Right cardiac atrium (tissue), 5 donors: ENCODE measurements at regions not wholly inside any gene's neighbourhood (a gene's known extent, or its start where the extent isn't known, plus 50 kb on each side); places are given as distances from the start of the nearest gene placed in this dataset.

Source experiments
- ATAC-seq, 2 donors: fragments of 200-7000 bp; cut with Tn5 transposase; one replicate each; pipeline versions ENCODE4 v1.8.0 to v1.9.1; 2020; ENCODE audit warnings: moderate library complexity in 2 of 2, mild to moderate bottlenecking in 1 of 2
- DNase-seq, 3 donors: peaks; one replicate each; pipeline ENCODE4 v3.0.0-alpha.2; 2020
- H3K27ac ChIP-seq: one replicate; pipeline ENCODE4 v1.5.1; 2013; ENCODE audit warnings: mild to moderate bottlenecking, low read length, control low read depth, moderate library complexity
- H3K27me3 ChIP-seq: one replicate; pipeline ENCODE4 v1.6.1; 2013; ENCODE audit not compliant: control insufficient read depth, insufficient read depth
- H3K4me1 ChIP-seq: one replicate; pipeline ENCODE4 v1.6.1; 2013; ENCODE audit warnings: low read length; ENCODE audit not compliant: control insufficient read depth, insufficient read depth
- H3K4me3 ChIP-seq: one replicate; pipeline ENCODE4 v1.5.1; 2013; ENCODE audit warnings: low read length, control low read depth
- H3K9me3 ChIP-seq: one replicate; pipeline ENCODE4 v1.6.1; 2013; ENCODE audit warnings: low read length; ENCODE audit not compliant: control insufficient read depth
- WGBS: extraction: QIAGEN DNeasy Blood & Tissue Kit; methylation state at CpG from one replicate; pipeline ENCODE4 v1.1.7; 2013; 5-methylcytosine and 5-hydroxymethylcytosine counted together
- intact Hi-C, 4 donors: fragments of 100-400 bp; cut with DNase I; formaldehyde crosslinking; loops; one replicate each; pipeline versions ENCODE4 v1.11.0 to v1.14.0; 2022 to 2023
- donor health status: healthy with polysubstance abuse.
- donor health status: DM: no; HTN: yes; CAD: no.
- donor health status: DM: no; HTN: no; CAD: no.
- donor health status: DM: no; HTN: yes; CAD: no; lungs with severe emphysema.
- donor health status: DM: yes; HTN: yes; CAD: no.

GRCh38 chr1:192862271-192862670, 53.4 kb downstream of the RGS2 start:
- WGBS, result 63% methylated on average over 1 of the region's 1 CpG
- Histone ChIP-seq H3K4me3 (no peak overlapping the region), H3K4me1 (no peaks in the 10 kb centered on the region), H3K9me3 (no peaks in the 10 kb centered on the region), H3K27me3 (no peaks in the 10 kb centered on the region), H3K27ac (no peak overlapping the region)
- intact Hi-C loops, result no loop called here
- no peak for DNase-seq
- no peak for ATAC-seq

- no peak overlapping the region for H3K4me3 ChIP-seq
- 39% methylated on average over 5 of the region's 5 CpGs for WGBS
- no peak overlapping the region for H3K27ac ChIP-seq
- H3K9me3 ChIP-seq, result no peaks in the 10 kb centered on the region
- intact Hi-C loops, result no loop called here
- DNase-seq, result no peak
- H3K27me3 ChIP-seq, result no peaks in the 10 kb centered on the region
- no peak for ATAC-seq
- H3K4me1 ChIP-seq, result no peaks in the 10 kb centered on the region
Measured at GRCh38 chr1:192866241-192866868, 57.5 kb downstream of the RGS2 start.

GRCh38 chr1:192867180-192867579, 58.3 kb downstream of the RGS2 start:
- Histone ChIP-seq H3K27me3 (no peaks in the 10 kb centered on the region), H3K9me3 (no peaks in the 10 kb centered on the region), H3K4me1 (no peaks in the 10 kb centered on the region), H3K4me3 (no peak overlapping the region), H3K27ac (no peak overlapping the region)
- 88% methylated on average over 4 of the region's 4 CpGs for WGBS
- ATAC-seq (no peak), DNase-seq (no peak)
- intact Hi-C loops, result no loop called here

GRCh38 chr1:192869308-192869940, 60.6 kb downstream of the RGS2 start:
- 84% methylated on average over 4 of the region's 4 CpGs for WGBS
- Histone ChIP-seq H3K4me3 (no peak overlapping the region), H3K27ac (no peak overlapping the region), H3K27me3 (no peaks in the 10 kb centered on the region), H3K9me3 (no peaks in the 10 kb centered on the region), H3K4me1 (no peaks in the 10 kb centered on the region)
- intact Hi-C loops, result no loop called here
- ATAC-seq (no peak), DNase-seq (no peak)

GRCh38 chr1:192872010-192872409, 63.2 kb downstream of the RGS2 start:
- ATAC-seq (no peak), DNase-seq (no peak)
- intact Hi-C loops, result no loop called here
- Histone ChIP-seq H3K9me3 (no peaks in the 10 kb centered on the region), H3K4me1 (no peaks in the 10 kb centered on the region), H3K27me3 (no peaks in the 10 kb centered on the region), H3K4me3 (no peak overlapping the region), H3K27ac (no peak overlapping the region)
- WGBS, result 85% methylated on average over 3 of the region's 3 CpGs

GRCh38 chr1:192873836-192874235, 65.0 kb downstream of the RGS2 start:
- peaks cover 7% of the 10 kb centered on the region for H3K4me1 ChIP-seq
- intact Hi-C loops, result no loop called here
- no peak overlapping the region for H3K27ac ChIP-seq
- no peak for ATAC-seq
- H3K9me3 ChIP-seq, result no peaks in the 10 kb centered on the region
- no peaks in the 10 kb centered on the region for H3K27me3 ChIP-seq
- no peak for DNase-seq
- no peak overlapping the region for H3K4me3 ChIP-seq

- 56% methylated on average over 1 of the region's 1 CpG for WGBS
- peak in 1 of 2 donors; percentile 6 for ATAC-seq
- Histone ChIP-seq H3K27ac (no peak overlapping the region), H3K27me3 (no peaks in the 10 kb centered on the region), H3K4me3 (no peak overlapping the region), H3K4me1 (peaks cover 7% of the 10 kb centered on the region), H3K9me3 (no peaks in the 10 kb centered on the region)
- DNase-seq, result no peak
- intact Hi-C loops, result no loop called here
Measured at GRCh38 chr1:192876633-192877032, 67.8 kb downstream of the RGS2 start.

- Histone ChIP-seq H3K4me1 (peaks cover 7% of the 10 kb centered on the region), H3K27ac (no peak overlapping the region), H3K27me3 (no peaks in the 10 kb centered on the region), H3K4me3 (no peak overlapping the region), H3K9me3 (no peaks in the 10 kb centered on the region)
- ATAC-seq (no peak), DNase-seq (no peak)
- 82% methylated on average over 2 of the region's 2 CpGs for WGBS
- intact Hi-C loops, result no loop called here
Measured at GRCh38 chr1:192877283-192877886, 68.5 kb downstream of the RGS2 start.

- ATAC-seq (peak; percentile 84 to 91), DNase-seq (peak; percentile 52 to 68 (median 65))
- Histone ChIP-seq H3K4me1 (peaks cover 7% of the 10 kb centered on the region), H3K9me3 (no peaks in the 10 kb centered on the region), H3K27ac (no peak overlapping the region), H3K27me3 (no peaks in the 10 kb centered on the region), H3K4me3 (no peak overlapping the region)
- intact Hi-C loops, result no loop called here
- 13% methylated on average over 1 of the region's 1 CpG for WGBS
Measured at GRCh38 chr1:192878249-192878648, 69.4 kb downstream of the RGS2 start.

- intact Hi-C loops, result no loop called here
- DNase-seq, result no peak
- Histone ChIP-seq H3K4me3 (no peak overlapping the region), H3K4me1 (peaks cover 7% of the 10 kb centered on the region), H3K27me3 (no peaks in the 10 kb centered on the region), H3K27ac (no peak overlapping the region), H3K9me3 (no peaks in the 10 kb centered on the region)
- WGBS, result 14% methylated on average over 1 of the region's 1 CpG
- ATAC-seq, result peak; percentile 81 to 94
Measured at GRCh38 chr1:192879406-192879805, 70.6 kb downstream of the RGS2 start.

GRCh38 chr1:192880231-192880630, 71.4 kb downstream of the RGS2 start:
- Histone ChIP-seq H3K27ac (no peak overlapping the region), H3K4me3 (no peak overlapping the region), H3K4me1 (peaks cover 7% of the 10 kb centered on the region), H3K9me3 (no peaks in the 10 kb centered on the region), H3K27me3 (no peaks in the 10 kb centered on the region)
- DNase-seq, result no peak
- WGBS, result 41% methylated on average over 1 of the region's 1 CpG
- ATAC-seq, result no peak
- intact Hi-C loops, result no loop called here
